K562 (cell line): ENCODE measurements at regions not wholly inside any gene's neighbourhood (a gene's known extent, or its start where the extent isn't known, plus 50 kb on each side); places are given as distances from the start of the nearest gene placed in this dataset.

ENCODE experiments used
- ATAC-seq: fragments of 200-7000 bp; cut with Tn5 transposase; 3 replicates; pipeline ENCODE4 v1.9.1; 2020; ENCODE audit warnings: moderate library complexity
- BruUV-seq: library from RNA; stranded (reverse); fragments of 400-500 nt; replicated peaks from 2 replicates; lab custom pipeline; 2021; lab: Mats Ljungman, UMichigan
- CTCF ChIA-PET: fragments of 300-600 bp; formaldehyde crosslinking; extraction: SDS; loops from one replicate; lab custom pipeline; 2021; ENCODE audit warnings: low intra/inter-chr PET ratio; lab: Yijun Ruan, JAX
- POLR2A ChIA-PET: fragments of 300-600, 350-650 bp; sonication (Branson Sonifier 250); formaldehyde crosslinking; extraction: SDS; loops from one replicate; lab custom pipeline; 2021; ENCODE audit warnings: antibody characterized with exemption, inconsistent platforms; lab: Yijun Ruan, JAX
- DNase-seq, 4 experiments: peaks; one replicate each; pipeline versions ENCODE4 v3.0.0 to v3.0.0-alpha.2; 2011 to 2018; ENCODE audit warnings: low spot score in 3 of 4, mixed read lengths in 3 of 4; ENCODE audit errors: extremely low read depth in 1 of 4
- FAIRE-seq: peaks from 2 replicates; lab custom pipeline; 2011; peaks lifted over from hg19 to GRCh38; lab: Jason Lieb, UNC
- H2AFZ ChIP-seq: 2 replicates; pipeline ENCODE4 v1.6.0; 2011; ENCODE audit warnings: low read depth, low read length, control low read depth, inconsistent platforms
- H3K27ac ChIP-seq: fragments of 200-600 bp; 3 replicates; pipeline ENCODE4 v1.8.0; 2011; ENCODE audit warnings: low read depth, mild to moderate bottlenecking, control low read depth, inconsistent platforms, low read length, moderate library complexity, mixed read lengths; ENCODE audit errors: extremely low read depth
- H3K27me3 ChIP-seq, 2 experiments: fragments of 300-600 bp in 1 of 2; 2 replicates in 1 of 2; 3 replicates in 1 of 2; pipeline versions ENCODE4 v1.6.0 to v1.8.0; 2011; ENCODE audit warnings: inconsistent platforms in 2 of 2, low read length in 2 of 2, mild to moderate bottlenecking in 1 of 2, mixed read lengths in 1 of 2, moderate library complexity in 1 of 2; ENCODE audit not compliant: control insufficient read depth in 2 of 2, insufficient read depth in 2 of 2
- H3K36me3 ChIP-seq: fragments of 300-600 bp; 3 replicates; pipeline ENCODE4 v1.8.0; 2011; ENCODE audit warnings: mild to moderate bottlenecking, low read length, inconsistent platforms; ENCODE audit not compliant: control insufficient read depth, insufficient read depth
- H3K4me1 ChIP-seq, 2 experiments: fragments of 200-600 bp in 1 of 2; replicated peaks in 1 of 2; 2 replicates in 1 of 2; 3 replicates in 1 of 2; pipeline versions ENCODE4 v1.5.1 to v1.8.0; 2011; ENCODE audit warnings: inconsistent platforms in 2 of 2, low read length in 2 of 2, mild to moderate bottlenecking in 1 of 2, mixed read lengths in 1 of 2, moderate library complexity in 1 of 2; ENCODE audit not compliant: control insufficient read depth in 2 of 2, insufficient read depth in 2 of 2
- H3K4me2 ChIP-seq: 2 replicates; pipeline ENCODE4 v1.6.1; 2011; ENCODE audit warnings: low read length, control low read depth, inconsistent platforms, mixed read lengths; ENCODE audit not compliant: insufficient read depth
- H3K4me3 ChIP-seq: fragments of 200-600 bp; sonication (generic), shearing (Covaris generic); 2 replicates; pipeline ENCODE4 v1.5.1; 2016; ENCODE audit warnings: control low read depth, inconsistent platforms
- H3K79me2 ChIP-seq: fragments of 200-600 bp; 3 replicates; pipeline ENCODE4 v1.8.0; 2011; ENCODE audit warnings: low read length, inconsistent platforms; ENCODE audit not compliant: control insufficient read depth, insufficient read depth
- H3K9ac ChIP-seq, 2 experiments: 2 replicates each; pipeline versions ENCODE4 v1.6.0 to v1.6.1; 2011; ENCODE audit warnings: low read depth in 2 of 2, low read length in 2 of 2, control low read depth in 1 of 2, inconsistent platforms in 1 of 2, mild to moderate bottlenecking in 1 of 2, mixed read lengths in 1 of 2; ENCODE audit not compliant: insufficient read depth in 1 of 2
- H3K9me1 ChIP-seq: one replicate; pipeline ENCODE4 v1.6.0; 2011; ENCODE audit warnings: inconsistent platforms, mild to moderate bottlenecking, low read length, moderate library complexity; ENCODE audit not compliant: control insufficient read depth, insufficient read depth
- H3K9me3 ChIP-seq: replicated peaks from 2 replicates; pipeline ENCODE4 v1.5.1; 2011; ENCODE audit warnings: low read depth, low read length, inconsistent platforms; ENCODE audit not compliant: control insufficient read depth, insufficient read depth
- H4K20me1 ChIP-seq: replicated peaks from 2 replicates; pipeline ENCODE4 v1.6.1; 2011; ENCODE audit warnings: low read length, inconsistent platforms, mixed read lengths; ENCODE audit not compliant: control insufficient read depth, insufficient read depth
- ATF1 ChIP-seq, 2 experiments: fragments of 450-650 bp in 1 of 2; IDR thresholded peaks; 2 replicates each; pipeline ENCODE4 v1.6.1; 2016; ENCODE audit warnings: missing compliant biosample characterization in 1 of 2, missing genetic modification characterization in 1 of 2
- CBX1 ChIP-seq: sonication (generic); IDR thresholded peaks from 2 replicates; pipeline ENCODE4 v1.6.1; 2016; ENCODE audit warnings: antibody characterized with exemption, low read depth, mild to moderate bottlenecking
- CBX5 ChIP-seq: IDR thresholded peaks from 2 replicates; pipeline ENCODE4 v1.6.1; 2014; ENCODE audit warnings: low read depth, borderline replicate concordance
- EHMT2 ChIP-seq: fragments of 450-650 bp; IDR thresholded peaks from 2 replicates; pipeline ENCODE4 v1.6.1; 2018; ENCODE audit warnings: antibody characterized with exemption
- PTBP1 ChIP-seq: fragments of 200-400 bp; formaldehyde crosslinking; IDR thresholded peaks from 2 replicates; pipeline ENCODE4 v1.6.1; 2017; ENCODE audit warnings: low read depth, low read length
- SMARCA5 ChIP-seq: fragments of 450-650 bp; IDR thresholded peaks from 2 replicates; pipeline ENCODE4 v1.6.1; 2016
- TAF1 ChIP-seq: IDR thresholded peaks from 2 replicates; pipeline ENCODE4 v1.6.1; 2011; ENCODE audit warnings: mild to moderate bottlenecking, low read length, moderate library complexity; ENCODE audit not compliant: insufficient read depth, control insufficient read depth, severe bottlenecking; ENCODE audit errors: extremely low read depth
- ZNF175 ChIP-seq: fragments of 200-800 bp; sonication (Bioruptor generic); IDR thresholded peaks from 2 replicates; pipeline ENCODE4 v1.6.1; 2016; ENCODE audit warnings: low read depth, mild to moderate bottlenecking, missing genetic modification characterization, missing compliant biosample characterization
- ZNF217 ChIP-seq: sonication (generic); formaldehyde crosslinking; IDR thresholded peaks from 2 replicates; pipeline ENCODE4 v1.8.0; 2022; ENCODE audit warnings: mild to moderate bottlenecking, missing genetic modification reagents
- WGBS: fragments of 100-300 bp; shearing (Covaris generic); methylation state at CpG from one replicate; pipeline ENCODE4 v1.1.6; 2016; ENCODE audit warnings: low coverage, mixed read lengths; ENCODE audit not compliant: insufficient coverage; ENCODE audit errors: missing lambda C conversion rate; 5-methylcytosine and 5-hydroxymethylcytosine counted together
- in situ Hi-C: fragments of 300-500 bp; cut with MboI; formaldehyde crosslinking; loops from 4 replicates; pipeline ENCODE4 v1.15.0; 2018; ENCODE audit warnings: inconsistent platforms, mixed read lengths
- intact Hi-C: fragments of 100-400 bp; cut with micrococcal nuclease; formaldehyde crosslinking; loops from 2 replicates; pipeline ENCODE4 v1.14.2; 2022
- TF ChIP-seq, protein P1 (sequence below): fragments of 450-650 bp; IDR thresholded peaks from 2 replicates; pipeline ENCODE4 v1.6.1; 2017; ENCODE audit warnings: antibody characterized with exemption, mild to moderate bottlenecking
- TF ChIP-seq, protein P2 (sequence below): sonication (generic); formaldehyde crosslinking; IDR thresholded peaks from 2 replicates; pipeline ENCODE4 v1.8.0; 2023; ENCODE audit warnings: mild to moderate bottlenecking, missing genetic modification reagents
- TF ChIP-seq, protein P3 (sequence below): fragments of 250-450 bp; sonication (Bioruptor Pico); IDR thresholded peaks from 2 replicates; pipeline ENCODE4 v1.6.1; 2021; ENCODE audit warnings: mild to moderate bottlenecking

GRCh38 chr5:174186096-174186695 lies 140.7 kb downstream of the NSG2 start (continued):
- TF ChIP-seq PTBP1 (no peak), CBX5 (no peak)

- Histone ChIP-seq H3K79me2 (no peaks in the 10 kb centered on the region), H3K9ac (no peak overlapping the region)
- no peak for ATAC-seq
- TF ChIP-seq EHMT2 (no peak), SMARCA5 (no peak), ZNF175 (CRISPR knock-in tag) (no peak), TAF1 (no peak), CBX1 (no peak), ATF1 (CRISPR knock-in tag; IDR thresholded peaks at IDR 0.05) (no peak), ATF1 (tag; IDR thresholded peaks at IDR 0.05) (no peak), ZNF217 (CRISPR knock-in tag) (no peak)
- TF ChIP-seq, protein P1, sequence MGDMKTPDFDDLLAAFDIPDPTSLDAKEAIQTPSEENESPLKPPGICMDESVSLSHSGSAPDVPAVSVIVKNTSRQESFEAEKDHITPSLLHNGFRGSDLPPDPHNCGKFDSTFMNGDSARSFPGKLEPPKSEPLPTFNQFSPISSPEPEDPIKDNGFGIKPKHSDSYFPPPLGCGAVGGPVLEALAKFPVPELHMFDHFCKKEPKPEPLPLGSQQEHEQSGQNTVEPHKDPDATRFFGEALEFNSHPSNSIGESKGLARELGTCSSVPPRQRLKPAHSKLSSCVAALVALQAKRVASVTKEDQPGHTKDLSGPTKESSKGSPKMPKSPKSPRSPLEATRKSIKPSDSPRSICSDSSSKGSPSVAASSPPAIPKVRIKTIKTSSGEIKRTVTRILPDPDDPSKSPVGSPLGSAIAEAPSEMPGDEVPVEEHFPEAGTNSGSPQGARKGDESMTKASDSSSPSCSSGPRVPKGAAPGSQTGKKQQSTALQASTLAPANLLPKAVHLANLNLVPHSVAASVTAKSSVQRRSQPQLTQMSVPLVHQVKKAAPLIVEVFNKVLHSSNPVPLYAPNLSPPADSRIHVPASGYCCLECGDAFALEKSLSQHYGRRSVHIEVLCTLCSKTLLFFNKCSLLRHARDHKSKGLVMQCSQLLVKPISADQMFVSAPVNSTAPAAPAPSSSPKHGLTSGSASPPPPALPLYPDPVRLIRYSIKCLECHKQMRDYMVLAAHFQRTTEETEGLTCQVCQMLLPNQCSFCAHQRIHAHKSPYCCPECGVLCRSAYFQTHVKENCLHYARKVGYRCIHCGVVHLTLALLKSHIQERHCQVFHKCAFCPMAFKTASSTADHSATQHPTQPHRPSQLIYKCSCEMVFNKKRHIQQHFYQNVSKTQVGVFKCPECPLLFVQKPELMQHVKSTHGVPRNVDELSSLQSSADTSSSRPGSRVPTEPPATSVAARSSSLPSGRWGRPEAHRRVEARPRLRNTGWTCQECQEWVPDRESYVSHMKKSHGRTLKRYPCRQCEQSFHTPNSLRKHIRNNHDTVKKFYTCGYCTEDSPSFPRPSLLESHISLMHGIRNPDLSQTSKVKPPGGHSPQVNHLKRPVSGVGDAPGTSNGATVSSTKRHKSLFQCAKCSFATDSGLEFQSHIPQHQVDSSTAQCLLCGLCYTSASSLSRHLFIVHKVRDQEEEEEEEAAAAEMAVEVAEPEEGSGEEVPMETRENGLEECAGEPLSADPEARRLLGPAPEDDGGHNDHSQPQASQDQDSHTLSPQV, result no peak
- TF ChIP-seq, protein P2, sequence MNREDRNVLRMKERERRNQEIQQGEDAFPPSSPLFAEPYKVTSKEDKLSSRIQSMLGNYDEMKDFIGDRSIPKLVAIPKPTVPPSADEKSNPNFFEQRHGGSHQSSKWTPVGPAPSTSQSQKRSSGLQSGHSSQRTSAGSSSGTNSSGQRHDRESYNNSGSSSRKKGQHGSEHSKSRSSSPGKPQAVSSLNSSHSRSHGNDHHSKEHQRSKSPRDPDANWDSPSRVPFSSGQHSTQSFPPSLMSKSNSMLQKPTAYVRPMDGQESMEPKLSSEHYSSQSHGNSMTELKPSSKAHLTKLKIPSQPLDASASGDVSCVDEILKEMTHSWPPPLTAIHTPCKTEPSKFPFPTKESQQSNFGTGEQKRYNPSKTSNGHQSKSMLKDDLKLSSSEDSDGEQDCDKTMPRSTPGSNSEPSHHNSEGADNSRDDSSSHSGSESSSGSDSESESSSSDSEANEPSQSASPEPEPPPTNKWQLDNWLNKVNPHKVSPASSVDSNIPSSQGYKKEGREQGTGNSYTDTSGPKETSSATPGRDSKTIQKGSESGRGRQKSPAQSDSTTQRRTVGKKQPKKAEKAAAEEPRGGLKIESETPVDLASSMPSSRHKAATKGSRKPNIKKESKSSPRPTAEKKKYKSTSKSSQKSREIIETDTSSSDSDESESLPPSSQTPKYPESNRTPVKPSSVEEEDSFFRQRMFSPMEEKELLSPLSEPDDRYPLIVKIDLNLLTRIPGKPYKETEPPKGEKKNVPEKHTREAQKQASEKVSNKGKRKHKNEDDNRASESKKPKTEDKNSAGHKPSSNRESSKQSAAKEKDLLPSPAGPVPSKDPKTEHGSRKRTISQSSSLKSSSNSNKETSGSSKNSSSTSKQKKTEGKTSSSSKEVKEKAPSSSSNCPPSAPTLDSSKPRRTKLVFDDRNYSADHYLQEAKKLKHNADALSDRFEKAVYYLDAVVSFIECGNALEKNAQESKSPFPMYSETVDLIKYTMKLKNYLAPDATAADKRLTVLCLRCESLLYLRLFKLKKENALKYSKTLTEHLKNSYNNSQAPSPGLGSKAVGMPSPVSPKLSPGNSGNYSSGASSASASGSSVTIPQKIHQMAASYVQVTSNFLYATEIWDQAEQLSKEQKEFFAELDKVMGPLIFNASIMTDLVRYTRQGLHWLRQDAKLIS, result no peak
- TF ChIP-seq, protein P3, sequence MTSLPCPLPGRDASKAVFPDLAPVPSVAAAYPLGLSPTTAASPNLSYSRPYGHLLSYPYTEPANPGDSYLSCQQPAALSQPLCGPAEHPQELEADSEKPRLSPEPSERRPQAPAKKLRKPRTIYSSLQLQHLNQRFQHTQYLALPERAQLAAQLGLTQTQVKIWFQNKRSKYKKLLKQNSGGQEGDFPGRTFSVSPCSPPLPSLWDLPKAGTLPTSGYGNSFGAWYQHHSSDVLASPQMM (CRISPR knock-in tag), result no peak
These were observed 141.5 kb downstream of the NSG2 start for GRCh38 chr5:174187001-174187400.

More at GRCh38 chr5:174187001-174187400, 141.5 kb downstream of the NSG2 start:
- no peak overlapping the region for H2AFZ ChIP-seq
- intact Hi-C loops (no loop called here), in situ Hi-C loops (no loop called here)
- DNase-seq (no peak), FAIRE-seq (no peak)
- no peaks in the 10 kb centered on the region for H3K9me3 ChIP-seq
- H4K20me1 ChIP-seq, result no peaks in the 10 kb centered on the region
- H3K27ac ChIP-seq, result no peak overlapping the region
- WGBS, result 0% methylated on average over 7 of the region's 7 CpGs
- no peak overlapping the region for H3K4me2 ChIP-seq
- H3K27me3 ChIP-seq, result peaks cover 10 to 56% of the 10 kb centered on the region in 2 experiments; a peak in 4 of 5 replicates
- H3K9me1 ChIP-seq, result no peaks in the 10 kb centered on the region
- no peaks in the 10 kb centered on the region for H3K4me1 ChIP-seq
- no peak overlapping the region for H3K4me3 ChIP-seq
- ChIA-PET POLR2A (no interaction called here), CTCF (no interaction called here)
- no TSS peak for BruUV-seq
- no peaks in the 10 kb centered on the region for H3K36me3 ChIP-seq
